ENCODE measurements at regions not wholly inside any gene's neighbourhood (a gene's known extent, or its start where the extent isn't known, plus 50 kb on each side); places are given as distances from the start of the nearest gene placed in this dataset.

GRCh38 chr4:148790691-148791090 lies 348.5 kb upstream of the NR3C2 start:
- Histone ChIP-seq H3K9me3 (no peaks in the 10 kb centered on the region), H3K4me3 (no peak overlapping the region), H3K4me1 (no peaks in the 10 kb centered on the region), H3K27ac (no peak overlapping the region), H3K36me3 (no peaks in the 10 kb centered on the region), H3K27me3 (no peaks in the 10 kb centered on the region)
- intact Hi-C loops (cut with DNase I) = no loop called here
- WGBS, 2 donors = 81 to 90% methylated on average over 5 of the region's 5 CpGs
- no peak for TF ChIP-seq POLR2A (IDR thresholded peaks at IDR 0.05)
- TF ChIP-seq, protein P1, sequence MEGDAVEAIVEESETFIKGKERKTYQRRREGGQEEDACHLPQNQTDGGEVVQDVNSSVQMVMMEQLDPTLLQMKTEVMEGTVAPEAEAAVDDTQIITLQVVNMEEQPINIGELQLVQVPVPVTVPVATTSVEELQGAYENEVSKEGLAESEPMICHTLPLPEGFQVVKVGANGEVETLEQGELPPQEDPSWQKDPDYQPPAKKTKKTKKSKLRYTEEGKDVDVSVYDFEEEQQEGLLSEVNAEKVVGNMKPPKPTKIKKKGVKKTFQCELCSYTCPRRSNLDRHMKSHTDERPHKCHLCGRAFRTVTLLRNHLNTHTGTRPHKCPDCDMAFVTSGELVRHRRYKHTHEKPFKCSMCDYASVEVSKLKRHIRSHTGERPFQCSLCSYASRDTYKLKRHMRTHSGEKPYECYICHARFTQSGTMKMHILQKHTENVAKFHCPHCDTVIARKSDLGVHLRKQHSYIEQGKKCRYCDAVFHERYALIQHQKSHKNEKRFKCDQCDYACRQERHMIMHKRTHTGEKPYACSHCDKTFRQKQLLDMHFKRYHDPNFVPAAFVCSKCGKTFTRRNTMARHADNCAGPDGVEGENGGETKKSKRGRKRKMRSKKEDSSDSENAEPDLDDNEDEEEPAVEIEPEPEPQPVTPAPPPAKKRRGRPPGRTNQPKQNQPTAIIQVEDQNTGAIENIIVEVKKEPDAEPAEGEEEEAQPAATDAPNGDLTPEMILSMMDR (IDR thresholded peaks at IDR 0.05) = no peak
- DNase-seq = no peak

DNA sequence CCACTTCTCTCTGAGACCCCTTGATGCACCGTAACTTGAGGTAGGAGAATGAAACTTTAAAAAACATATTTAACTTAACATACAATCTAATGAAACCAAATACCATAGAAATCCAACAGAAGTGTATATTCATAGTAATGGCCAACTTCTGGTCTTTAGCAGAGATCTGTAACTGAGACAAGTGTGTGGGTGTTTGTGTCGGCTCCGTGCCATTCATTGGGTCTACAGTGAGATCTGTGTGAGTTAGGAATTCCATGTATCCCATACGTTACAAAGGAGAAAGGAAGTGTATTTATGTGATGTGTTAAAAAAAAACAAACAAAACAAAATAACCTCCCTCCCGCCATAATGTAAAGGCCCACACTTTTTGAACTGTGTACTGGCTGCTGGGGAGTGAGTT lies 348.0 kb upstream of the NR3C2 start:
- no peaks in the 10 kb centered on the region for H3K4me1 ChIP-seq
- H3K4me3 ChIP-seq = no peak overlapping the region
- intact Hi-C loops (cut with DNase I) = no loop called here
- no peak overlapping the region for H3K27ac ChIP-seq
- H3K36me3 ChIP-seq = no peaks in the 10 kb centered on the region
- no peak for DNase-seq
- WGBS, 2 donors = 76 to 87% methylated on average over 5 of the region's 5 CpGs
- H3K27me3 ChIP-seq = no peaks in the 10 kb centered on the region
- H3K9me3 ChIP-seq = no peaks in the 10 kb centered on the region
- TF ChIP-seq POLR2A (IDR thresholded peaks at IDR 0.05) = no peak
- TF ChIP-seq, protein P1 (IDR thresholded peaks at IDR 0.05) = no peak

- Histone ChIP-seq H3K27me3 (no peaks in the 10 kb centered on the region), H3K27ac (no peak overlapping the region), H3K36me3 (no peaks in the 10 kb centered on the region), H3K4me3 (no peak overlapping the region), H3K4me1 (no peaks in the 10 kb centered on the region), H3K9me3 (no peaks in the 10 kb centered on the region)
- 10 to 38% methylated on average over 2 of the region's 2 CpGs for WGBS, 2 donors
- no peak for TF ChIP-seq POLR2A (IDR thresholded peaks at IDR 0.05)
- intact Hi-C loops (cut with DNase I) = no loop called here
- no peak for DNase-seq
Observed at GRCh38 chr4:148787831-148788477, 345.7 kb upstream of the NR3C2 start.

DNA sequence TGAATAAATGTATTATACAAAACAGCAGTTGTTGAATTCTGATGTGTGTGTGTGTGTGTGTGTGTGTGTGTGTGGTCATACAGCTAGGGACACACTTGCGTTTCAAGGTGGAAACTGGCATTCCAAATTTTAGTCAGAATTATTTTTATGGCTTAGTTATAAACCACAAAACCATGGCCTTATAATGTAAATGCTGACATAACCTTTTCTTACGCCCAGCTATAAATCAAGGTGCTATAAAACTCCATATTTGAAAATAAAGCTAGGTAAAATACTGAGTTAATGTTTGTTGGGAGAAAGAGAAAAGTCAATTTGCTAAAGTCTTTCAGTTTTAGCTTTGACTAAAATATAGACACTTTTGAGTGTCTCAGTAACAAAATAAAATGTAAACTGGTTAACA lies 345.1 kb upstream of the NR3C2 start:
- Histone ChIP-seq H3K27ac (no peak overlapping the region), H3K9me3 (no peaks in the 10 kb centered on the region), H3K27me3 (no peaks in the 10 kb centered on the region), H3K4me3 (no peak overlapping the region), H3K4me1 (no peaks in the 10 kb centered on the region), H3K36me3 (no peaks in the 10 kb centered on the region)
- intact Hi-C loops (cut with DNase I) = no loop called here
- 72 to 83% methylated on average over 2 of the region's 2 CpGs for WGBS, 2 donors
- no peak for DNase-seq
- TF ChIP-seq, protein P1 (IDR thresholded peaks at IDR 0.05) = no peak
- no peak for TF ChIP-seq POLR2A (IDR thresholded peaks at IDR 0.05)

GRCh38 chr4:148786699-148787098 lies 344.5 kb upstream of the NR3C2 start:
- no peak overlapping the region for H3K27ac ChIP-seq
- TF ChIP-seq, protein P1 (IDR thresholded peaks at IDR 0.05) = no peak
- no peak overlapping the region for H3K4me3 ChIP-seq
- intact Hi-C loops (cut with DNase I) = no loop called here
- no peaks in the 10 kb centered on the region for H3K27me3 ChIP-seq
- H3K9me3 ChIP-seq = no peaks in the 10 kb centered on the region
- no peaks in the 10 kb centered on the region for H3K4me1 ChIP-seq
- WGBS, 2 donors = 72 to 82% methylated on average over 5 of the region's 5 CpGs
- no peak for DNase-seq
- no peaks in the 10 kb centered on the region for H3K36me3 ChIP-seq

- DNase-seq = no peak
- Histone ChIP-seq H3K27me3 (no peaks in the 10 kb centered on the region), H3K36me3 (no peaks in the 10 kb centered on the region), H3K27ac (no peak overlapping the region), H3K9me3 (no peaks in the 10 kb centered on the region), H3K4me3 (no peak overlapping the region), H3K4me1 (no peaks in the 10 kb centered on the region)
- intact Hi-C loops (cut with DNase I) = no loop called here
- 90 to 96% methylated on average over 4 of the region's 4 CpGs for WGBS, 2 donors
- TF ChIP-seq POLR2A (IDR thresholded peaks at IDR 0.05) = no peak
- TF ChIP-seq, protein P1 (IDR thresholded peaks at IDR 0.05) = no peak
Observed at GRCh38 chr4:148782284-148782683, 340.1 kb upstream of the NR3C2 start.

Measured in esophagus squamous epithelium (tissue), 5 donors.